GM19240 (cell line): ENCODE measurements at regions not wholly inside any gene's neighbourhood (a gene's known extent, or its start where the extent isn't known, plus 50 kb on each side); places are given as distances from the start of the nearest gene placed in this dataset.

Experiments used
- DNase-seq: peaks from one replicate; pipeline ENCODE4 v3.0.0; 2011; ENCODE audit warnings: low spot score; ENCODE audit not compliant: insufficient read length

DNA sequence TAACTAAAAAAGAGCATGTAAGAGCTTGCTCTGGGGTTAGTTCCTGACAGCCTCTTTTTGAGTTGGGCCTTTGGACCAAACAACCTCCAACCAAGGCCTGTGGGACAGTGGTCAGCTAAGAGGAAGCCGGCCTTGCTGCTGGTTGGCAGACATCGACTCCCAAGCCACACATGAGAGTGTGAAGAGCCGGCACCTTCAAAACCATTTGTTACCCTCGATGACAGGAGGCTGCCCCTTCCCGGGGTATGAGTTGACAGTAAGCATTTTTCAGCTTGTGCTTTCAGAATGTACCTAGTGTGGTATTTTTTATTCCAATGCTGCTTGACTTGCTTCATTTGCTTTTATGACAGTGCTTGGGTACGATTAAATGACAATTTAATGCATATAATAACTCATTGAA lies 168.6 kb upstream of the IGFBP7 start:
- no peak for DNase-seq

DNA sequence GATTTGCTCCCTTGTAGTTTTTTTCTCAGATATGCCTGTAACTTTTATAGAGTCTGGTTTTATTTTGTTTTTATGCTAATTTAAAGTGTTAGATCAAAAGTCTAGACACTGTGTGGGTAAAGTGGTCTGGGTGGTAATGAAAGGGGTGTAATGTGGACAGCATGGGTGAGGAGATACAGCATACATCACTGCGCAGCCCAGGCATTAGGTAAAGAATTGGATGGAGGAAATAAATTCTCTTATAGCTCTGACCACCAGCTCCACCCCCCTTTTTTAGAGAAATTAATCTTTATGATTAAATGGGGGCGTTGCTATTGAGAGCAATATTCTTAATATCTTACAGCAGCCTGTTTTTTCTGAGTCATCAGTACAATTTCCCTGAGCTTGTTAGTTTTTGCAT lies 163.9 kb upstream of the IGFBP7 start:
- no peak for DNase-seq

DNA sequence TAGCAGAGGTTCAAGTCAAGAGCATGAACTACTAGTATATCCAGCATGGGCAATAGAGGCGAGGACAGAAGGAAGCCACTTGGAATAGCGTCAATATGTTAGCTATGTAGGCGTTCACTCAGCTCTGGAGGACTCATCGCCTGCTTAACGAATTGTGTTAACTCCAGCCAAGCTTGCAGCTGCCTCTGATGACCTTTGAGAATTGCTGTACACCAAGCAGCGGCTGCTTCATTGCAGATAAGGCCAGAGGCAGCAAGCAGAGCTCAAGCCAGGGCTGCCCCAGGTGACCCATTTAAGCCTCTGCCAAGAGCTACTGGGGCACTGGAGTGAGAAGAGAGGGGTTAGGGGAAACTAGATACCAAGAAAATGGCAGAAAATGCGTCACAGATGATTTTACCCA lies 160.2 kb upstream of the IGFBP7 start:
- no peak for DNase-seq

DNA sequence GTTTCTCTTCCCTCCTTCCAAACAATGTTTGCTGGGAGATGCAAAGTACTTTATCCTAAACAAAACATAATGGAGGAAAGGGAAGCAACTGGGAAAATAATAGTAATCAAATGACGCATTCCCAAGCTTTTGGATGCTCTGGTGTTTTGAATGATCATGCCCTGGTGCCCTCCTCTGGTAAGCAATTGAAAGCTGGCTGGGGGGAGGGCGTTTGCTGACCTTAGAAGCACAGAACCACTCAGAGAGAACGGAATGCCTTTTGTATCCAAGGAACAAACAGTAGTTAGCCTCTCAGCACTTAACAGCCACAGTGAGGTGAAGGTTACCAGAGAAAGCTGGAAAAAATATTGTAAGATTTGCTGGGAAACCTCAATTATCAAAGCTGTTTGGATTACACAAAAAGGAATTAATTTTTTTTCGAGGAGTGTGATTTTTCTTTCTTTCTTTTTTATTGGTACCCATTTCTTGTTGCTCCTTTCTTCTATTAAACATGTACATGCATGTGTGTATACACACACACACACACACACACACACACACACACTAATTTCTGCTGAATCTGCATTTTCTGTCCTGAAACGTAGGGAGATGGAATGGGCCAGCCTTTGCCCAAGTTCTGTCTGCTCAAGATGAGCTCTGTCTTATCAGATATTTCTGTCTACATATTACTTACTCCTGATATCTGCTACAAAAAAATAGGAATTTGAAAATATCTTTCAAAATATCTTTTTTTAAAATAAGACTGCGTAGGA lies 155.8 kb upstream of the IGFBP7 start:
- DNase-seq, result no peak

DNA sequence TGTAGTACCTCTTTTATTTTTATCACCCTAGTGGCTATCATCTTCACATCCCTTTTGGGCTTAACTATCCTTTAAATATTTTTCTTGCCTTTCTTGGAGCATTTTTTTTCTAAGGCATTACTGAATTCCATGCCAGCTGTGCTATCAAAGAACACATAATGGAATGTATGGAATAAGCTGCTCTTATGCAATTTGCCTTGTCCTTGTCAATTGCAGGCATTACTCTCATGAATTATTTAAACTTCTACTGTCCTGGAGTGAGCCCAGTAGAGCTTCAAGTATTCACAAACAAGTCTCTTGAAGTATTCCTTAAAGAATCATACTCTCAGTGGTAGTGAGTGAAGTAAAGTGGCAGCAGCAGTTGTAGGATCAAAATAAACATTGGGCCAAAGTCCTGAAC lies 144.6 kb upstream of the IGFBP7 start:
- DNase-seq, result no peak

DNA sequence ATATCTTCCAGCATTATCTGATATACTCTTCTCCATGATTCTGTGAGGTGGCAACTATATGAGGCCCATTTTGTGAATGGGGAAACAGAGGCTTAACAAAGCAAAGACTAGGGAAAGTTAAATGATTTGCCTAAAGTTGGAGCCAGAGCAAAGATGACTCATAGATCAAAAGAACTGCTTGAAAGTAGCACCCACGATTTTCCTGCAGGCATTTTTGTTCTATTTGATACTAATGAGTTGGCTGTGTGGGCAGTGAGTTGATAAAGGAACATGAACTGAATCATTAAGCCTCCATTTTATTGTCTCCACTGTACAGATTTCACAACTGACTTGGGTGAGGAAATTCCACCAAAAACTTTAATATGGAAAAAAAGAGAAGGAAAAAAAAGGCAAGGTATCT lies 138.9 kb upstream of the IGFBP7 start:
- no peak for DNase-seq

DNA sequence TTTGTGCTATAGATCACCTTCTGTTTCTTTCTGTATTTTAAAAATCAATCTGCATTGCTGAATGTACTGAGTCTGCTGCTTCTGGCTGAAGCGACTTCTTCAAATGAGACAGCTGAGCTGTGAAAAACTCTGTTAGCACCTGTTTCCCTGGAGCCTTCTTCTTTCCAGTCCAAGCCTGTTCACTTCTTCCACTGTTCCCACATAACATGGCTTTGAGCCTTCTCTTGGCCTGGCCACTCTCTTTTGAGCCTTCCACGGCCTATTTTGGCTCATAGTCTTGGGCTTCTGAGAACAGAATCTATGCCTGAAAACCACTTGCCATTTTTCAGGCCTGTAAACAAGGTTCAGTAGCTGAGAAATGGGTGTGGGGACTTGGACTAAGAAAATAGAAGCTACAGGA lies 132.9 kb upstream of the IGFBP7 start:
- DNase-seq, result no peak

DNA sequence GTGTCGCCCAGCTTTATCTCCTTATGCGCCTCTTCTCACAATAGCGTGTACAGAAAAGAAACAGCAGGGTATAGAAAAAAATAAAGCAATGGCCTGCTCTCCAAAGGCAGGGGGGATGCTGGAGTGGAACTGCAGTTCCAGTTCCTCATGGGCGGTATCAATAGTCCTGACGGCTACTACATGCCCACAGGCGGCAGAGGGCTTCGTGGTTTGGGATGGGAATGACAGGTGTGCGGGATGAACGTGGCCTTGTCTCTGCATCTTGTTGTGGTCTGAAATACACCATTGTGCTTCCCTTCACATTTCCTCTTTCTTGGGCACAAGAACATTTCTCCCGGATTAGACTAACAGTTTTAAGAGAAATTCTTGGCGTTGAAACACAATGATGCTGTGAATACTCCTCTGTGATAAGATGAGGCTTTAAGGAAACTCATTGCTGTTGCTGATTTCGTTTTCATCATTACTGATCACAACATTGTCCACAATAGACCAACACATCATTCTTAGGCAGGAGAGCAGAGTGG lies 124.1 kb upstream of the IGFBP7 start:
- DNase-seq, result no peak

DNA sequence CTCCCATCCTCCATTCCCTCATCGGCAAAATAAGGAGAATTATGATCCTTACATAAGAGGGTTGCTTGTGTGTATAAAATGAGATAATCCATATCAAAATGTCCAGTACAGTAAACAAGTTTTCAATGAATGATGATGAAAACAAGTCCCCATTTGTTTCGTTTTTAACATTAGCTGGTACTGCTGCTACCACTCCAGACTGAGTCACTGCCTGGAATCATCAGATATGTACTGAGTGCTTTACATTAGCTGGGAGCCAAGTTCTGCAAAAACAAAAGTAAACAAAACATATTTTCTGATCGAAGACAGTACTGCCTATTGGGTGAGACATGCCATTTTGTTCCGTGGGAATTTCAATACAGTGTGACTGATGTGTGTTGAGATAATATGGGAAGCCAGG lies 123.2 kb upstream of the IGFBP7 start:
- no peak for DNase-seq

DNA sequence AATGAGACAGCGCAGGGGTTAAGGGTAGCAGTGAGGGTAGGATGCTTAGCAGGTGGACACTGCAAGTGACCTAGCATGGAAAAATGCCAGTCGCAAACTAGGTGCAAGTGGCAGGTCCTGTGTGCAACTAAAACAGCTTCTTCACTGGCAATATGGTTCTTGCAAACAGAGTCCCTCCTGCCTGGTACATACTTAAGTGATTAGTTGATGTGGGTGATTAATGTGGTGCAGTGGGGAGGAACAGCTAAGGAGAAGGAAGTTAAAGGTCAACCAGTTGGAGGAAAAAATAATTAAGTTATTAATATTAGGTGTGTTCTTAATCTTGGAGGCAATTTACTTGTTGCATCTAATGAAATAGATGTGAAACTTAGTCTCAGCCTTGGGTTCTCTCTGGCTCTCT lies 121.6 kb upstream of the IGFBP7 start:
- no peak for DNase-seq

DNA sequence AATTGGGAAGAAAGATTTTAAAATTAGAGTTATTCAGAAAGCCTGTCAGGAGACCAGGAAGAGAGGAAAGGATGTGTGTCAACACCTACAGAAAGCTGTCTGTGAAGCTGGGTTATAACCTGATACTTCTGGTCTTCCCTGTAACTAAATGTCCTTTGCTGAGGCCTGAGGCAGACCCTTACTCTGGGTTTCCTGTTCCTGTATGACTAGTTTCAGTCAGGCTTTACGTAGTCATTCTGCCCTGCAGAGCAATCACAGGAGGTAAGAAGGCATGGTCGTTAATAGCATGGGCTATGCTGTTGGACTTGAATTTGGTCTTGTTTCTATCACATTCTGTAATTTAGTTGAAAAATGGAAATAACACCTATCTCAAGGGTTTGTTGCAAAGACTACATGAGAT lies 110.5 kb upstream of the IGFBP7 start:
- no peak for DNase-seq

DNA sequence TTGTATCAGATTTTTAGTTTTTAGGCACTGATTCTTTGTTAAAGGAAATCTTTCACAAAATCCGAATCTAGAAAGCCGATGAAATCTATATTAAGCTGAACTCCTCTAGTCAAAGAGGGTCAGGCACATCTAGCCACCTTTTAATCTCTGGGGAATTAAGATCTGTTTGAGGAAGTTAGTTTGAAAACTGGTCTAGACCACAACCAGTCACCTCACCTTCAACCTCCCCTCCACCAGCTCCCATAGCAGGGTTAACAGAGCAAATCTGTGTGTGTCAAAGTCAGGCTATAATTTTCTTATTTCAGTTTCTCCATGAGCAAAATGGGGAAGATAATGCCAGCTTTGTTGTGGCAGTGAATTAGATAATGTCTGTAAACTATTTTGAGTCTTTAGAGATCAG lies 110.0 kb upstream of the IGFBP7 start:
- no peak for DNase-seq

DNA sequence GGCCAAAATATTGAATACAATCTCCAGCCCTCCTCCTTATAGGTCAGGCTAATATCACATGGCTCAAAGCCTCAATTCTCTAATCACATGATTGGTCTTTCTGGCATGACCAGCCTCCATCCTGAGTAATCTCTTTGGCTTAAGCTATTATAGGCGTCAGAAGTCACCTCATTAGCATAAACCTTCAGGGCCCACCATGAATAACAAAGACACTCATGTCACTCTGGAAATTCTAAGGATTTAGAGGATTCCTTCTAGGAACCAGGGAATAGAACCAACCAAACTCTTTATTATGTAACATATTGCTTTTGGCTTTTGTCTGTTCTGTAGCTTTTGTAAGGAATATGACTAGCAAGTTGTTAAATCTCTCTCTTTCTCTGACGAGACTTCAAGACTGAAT lies 109.2 kb upstream of the IGFBP7 start:
- no peak for DNase-seq

DNA sequence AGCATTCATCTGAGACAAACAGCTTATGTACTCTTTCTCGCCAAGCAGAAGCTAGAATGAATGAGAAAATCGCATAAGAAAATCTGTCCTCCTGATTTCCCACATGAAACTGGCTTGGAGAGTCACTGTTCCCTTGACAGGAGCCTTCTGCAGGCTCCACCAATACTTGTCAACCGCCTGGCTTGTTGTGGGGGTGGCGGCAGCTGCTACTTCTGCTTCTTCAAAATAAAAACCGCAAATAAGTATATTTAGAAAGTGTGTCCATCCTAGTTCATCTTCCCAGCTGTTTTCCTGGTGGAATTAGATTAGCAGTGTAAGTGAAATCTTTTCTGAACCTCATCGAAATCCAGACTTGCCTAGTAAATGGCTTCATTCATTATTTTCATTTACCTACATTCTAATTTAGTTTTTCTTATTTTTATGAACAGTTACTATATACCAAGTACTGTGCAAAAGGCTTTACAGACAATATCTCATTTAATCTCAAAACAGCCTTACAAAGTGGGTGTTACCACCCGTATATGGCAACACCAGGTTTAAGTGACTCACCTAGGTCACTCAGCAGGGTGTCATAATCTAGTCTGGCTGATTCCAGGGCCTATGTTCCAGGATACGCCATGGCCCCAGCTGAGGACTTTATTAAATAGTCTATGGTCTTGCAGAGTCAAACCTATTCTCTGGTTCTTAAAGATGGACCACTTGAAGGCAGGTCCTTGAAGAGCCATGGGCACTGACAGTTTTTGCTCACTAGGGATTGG lies 104.6 kb upstream of the IGFBP7 start:
- DNase-seq, result no peak

DNA sequence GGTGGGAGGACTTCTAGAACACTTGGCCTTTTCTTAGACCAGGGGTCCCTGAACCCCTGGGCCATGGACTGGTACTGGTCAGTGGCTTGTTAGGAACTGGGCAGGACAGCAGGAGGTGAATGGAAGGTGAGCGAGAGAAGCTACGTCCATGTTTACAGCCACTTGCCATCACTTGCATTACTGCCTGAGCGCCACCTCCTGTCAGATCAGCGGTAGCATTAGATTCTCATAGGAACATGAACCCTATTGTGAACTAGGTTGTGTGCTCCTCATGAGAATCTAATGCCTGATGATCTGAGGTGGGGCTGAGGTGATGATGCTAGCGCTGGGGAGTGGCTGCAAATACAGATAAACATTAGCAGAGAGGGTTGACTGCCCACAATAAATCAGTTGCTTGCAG lies 100.9 kb upstream of the IGFBP7 start:
- no peak for DNase-seq

DNA sequence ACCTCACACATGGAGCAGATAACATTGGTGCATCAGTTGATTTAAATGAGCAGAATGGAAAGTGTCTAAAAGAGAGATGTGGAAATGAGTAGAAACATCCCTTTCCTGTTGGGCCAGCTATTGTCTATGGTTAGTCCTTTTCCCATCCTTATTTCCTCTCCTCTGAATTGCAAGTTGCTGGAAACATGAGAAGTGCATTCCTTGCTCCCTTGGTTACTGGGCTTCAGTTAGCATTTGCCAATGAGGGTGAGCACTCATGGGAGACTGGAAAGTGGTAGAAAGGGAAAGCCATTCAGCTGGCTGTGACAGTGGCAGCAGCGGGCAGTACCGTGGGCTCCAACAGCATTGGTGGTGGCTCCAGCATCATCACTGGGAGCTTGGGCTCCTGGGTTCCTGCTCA lies 96.0 kb upstream of the IGFBP7 start:
- no peak for DNase-seq

DNA sequence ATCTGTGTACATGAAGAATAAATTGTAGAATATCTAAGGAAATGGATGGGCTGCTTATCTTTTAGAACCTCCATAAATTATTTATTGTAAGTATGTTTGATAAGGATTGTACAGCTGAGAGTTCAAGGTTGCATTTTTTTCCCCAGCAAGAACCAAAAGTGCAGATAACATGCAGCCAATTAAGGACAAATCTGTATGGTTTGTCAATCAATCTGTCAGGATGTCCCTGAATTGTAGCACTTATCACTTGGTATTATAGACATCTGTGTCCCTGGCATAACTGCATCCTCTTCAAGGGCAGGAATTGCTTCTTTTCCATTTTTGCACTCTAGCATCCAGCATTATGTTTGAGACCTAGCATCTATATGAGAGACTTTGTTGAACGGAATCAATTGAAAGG lies 95.4 kb upstream of the IGFBP7 start:
- DNase-seq, result no peak

DNA sequence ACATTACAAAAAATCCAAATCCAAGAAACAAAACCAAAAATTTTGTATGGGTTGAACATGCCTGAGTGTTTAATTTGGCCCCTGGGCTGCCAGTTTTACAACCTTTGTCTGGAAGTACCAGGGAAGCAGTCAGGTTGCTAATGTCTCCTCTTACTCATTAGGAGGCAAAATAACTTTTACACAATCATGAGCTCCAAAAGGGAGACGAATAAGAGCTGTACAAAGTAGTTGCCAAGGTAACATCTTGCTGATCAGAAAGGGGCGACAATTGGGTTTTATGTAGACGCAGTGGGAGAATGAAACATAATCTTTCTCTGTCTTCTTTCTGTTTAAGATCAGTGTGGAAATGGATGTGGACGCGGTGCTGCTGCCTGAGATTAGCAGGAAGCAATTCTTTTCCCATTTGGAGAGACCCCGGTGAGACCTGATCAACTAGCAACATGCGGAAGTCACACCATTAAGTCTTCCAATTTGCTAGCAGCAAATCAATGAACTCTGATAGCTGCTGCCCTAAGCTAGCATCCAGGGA lies 90.7 kb upstream of the IGFBP7 start:
- no peak for DNase-seq

DNA sequence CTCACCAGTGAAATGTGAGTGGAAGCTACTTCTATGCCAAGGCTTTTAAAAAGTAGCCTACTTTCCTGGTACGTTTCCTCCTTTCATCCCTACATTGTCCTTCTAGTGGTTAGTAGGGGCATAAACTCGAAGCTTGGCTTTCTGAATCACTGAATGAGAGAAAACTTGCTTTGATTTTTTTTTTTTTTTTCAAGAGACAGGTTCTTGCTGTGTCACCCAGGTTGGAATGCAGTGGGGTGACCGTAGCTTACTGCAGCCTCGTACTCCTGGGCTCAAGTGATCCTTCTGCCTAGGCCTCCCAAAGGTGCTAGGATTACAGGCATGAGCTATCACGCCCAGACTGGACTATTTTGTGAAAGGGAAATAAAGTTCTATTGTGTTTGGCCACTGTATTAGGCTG lies 89.1 kb upstream of the IGFBP7 start:
- no peak for DNase-seq

DNA sequence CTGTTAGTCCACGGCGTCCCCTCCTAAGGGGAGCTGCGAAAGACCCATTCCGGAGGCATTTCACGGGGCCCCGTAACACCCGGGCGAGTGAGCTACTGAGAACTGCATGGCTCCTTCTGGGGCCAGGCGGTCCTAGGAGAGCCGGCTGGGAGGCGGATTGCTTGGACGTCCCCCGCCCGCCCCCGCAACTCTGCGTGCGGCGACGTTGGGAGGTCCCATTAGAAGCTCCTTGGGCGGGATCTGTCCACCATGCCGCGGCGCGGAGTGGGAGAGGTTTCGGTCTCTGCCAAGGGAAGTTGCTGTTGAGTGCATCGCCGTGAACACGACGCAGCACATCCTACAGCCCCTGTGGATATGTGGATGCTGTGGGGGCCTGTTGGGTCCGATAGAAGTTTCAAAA lies 85.4 kb upstream of the IGFBP7 start:
- DNase-seq, result no peak

DNA sequence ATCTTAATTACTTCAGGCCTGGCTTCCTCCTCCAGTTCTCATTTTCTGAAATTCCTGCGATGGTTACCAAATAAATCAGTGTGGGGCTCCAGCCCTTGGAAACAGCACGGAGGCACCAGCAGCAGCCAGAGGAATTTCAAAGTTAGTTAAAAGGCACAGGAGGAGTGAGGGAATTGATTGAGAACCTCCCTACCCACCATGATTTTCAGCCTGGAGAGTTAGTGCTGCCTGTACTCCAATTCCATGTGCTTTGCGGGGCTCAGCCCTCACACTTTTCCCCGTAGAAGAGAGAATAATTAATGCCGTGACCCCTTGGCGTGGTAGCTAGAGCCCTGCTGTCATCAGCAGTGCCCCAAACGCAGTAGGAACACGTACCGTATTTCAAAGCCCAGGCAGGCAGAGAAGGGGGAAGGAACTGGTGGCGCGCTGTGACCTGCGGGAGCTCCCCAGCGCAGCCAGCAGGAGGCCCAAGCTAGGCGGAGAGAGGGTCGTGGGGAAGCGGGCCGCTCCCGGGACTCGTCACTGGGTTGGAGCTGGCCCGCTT lies 84.0 kb upstream of the IGFBP7 start:
- DNase-seq, result no peak

DNA sequence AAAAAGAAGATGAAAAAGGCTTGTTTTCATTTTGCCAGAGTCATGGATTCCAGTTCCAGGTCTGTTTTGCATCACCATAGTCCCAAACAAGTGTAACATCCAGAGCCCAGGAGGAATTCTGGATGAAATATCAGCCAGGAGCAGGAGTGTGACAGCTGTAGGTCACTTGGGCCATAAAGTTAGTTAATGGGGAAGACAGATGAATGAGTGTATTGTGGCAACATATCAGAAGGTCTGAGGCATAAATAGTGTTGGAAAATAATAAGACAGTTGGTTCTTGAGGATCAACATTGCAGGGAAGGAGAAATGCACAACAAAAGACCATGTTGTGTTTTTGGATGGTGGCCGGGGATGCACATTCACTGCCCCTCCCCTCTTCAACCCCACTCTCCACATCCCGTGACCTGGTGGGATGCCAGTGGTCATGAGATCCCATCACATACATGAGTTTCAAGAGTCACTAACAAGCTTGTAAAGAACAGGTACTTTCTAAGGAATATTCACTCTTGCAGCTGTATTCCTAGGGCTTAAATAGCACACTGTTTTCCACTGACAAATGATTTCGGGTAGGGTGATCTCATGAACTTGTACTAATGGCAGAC lies 83.1 kb upstream of the IGFBP7 start:
- DNase-seq, result no peak
